ENCODE measurements at regions not wholly inside any gene's neighbourhood (a gene's known extent, or its start where the extent isn't known, plus 50 kb on each side); places are given as distances from the start of the nearest gene placed in this dataset.

GRCh38 chr2:198322275-198322674 lies 517.9 kb downstream of the PLCL1 start:
- TF ChIP-seq, protein P1, sequence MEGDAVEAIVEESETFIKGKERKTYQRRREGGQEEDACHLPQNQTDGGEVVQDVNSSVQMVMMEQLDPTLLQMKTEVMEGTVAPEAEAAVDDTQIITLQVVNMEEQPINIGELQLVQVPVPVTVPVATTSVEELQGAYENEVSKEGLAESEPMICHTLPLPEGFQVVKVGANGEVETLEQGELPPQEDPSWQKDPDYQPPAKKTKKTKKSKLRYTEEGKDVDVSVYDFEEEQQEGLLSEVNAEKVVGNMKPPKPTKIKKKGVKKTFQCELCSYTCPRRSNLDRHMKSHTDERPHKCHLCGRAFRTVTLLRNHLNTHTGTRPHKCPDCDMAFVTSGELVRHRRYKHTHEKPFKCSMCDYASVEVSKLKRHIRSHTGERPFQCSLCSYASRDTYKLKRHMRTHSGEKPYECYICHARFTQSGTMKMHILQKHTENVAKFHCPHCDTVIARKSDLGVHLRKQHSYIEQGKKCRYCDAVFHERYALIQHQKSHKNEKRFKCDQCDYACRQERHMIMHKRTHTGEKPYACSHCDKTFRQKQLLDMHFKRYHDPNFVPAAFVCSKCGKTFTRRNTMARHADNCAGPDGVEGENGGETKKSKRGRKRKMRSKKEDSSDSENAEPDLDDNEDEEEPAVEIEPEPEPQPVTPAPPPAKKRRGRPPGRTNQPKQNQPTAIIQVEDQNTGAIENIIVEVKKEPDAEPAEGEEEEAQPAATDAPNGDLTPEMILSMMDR (IDR thresholded peaks at IDR 0.05; ENCODE audit: insufficient read depth, low read depth, low read length): peak; percentile 3
- no peak for TF ChIP-seq EZH2 (IDR thresholded peaks at IDR 0.05; ENCODE audit: insufficient read depth, low read length)
